Endothelial cell of umbilical vein (primary cell): ENCODE measurements at regions not wholly inside any gene's neighbourhood (a gene's known extent, or its start where the extent isn't known, plus 50 kb on each side); places are given as distances from the start of the nearest gene placed in this dataset.

Experiments used
- BruUV-seq: library from RNA; stranded (reverse); fragments of 400-500 nt; replicated peaks from 2 replicates; lab custom pipeline; 2021; lab: Mats Ljungman, UMichigan
- CTCF ChIA-PET: fragments of 300-600, 350-600 bp; sonication (Branson Sonifier 250); formaldehyde crosslinking; loops from one replicate; lab custom pipeline; 2021; ENCODE audit warnings: antibody characterized with exemption, inconsistent platforms; lab: Charles Lee
- POLR2A ChIA-PET: fragments of 300-600, 350-600 bp; sonication (Branson Sonifier 250); formaldehyde crosslinking; loops from one replicate; lab custom pipeline; 2021; ENCODE audit warnings: antibody characterized with exemption, inconsistent platforms; lab: Charles Lee
- DNase-seq: peaks from one replicate; pipeline ENCODE4 v3.0.0-alpha.2; 2011; ENCODE audit warnings: low read depth, low spot score
- FAIRE-seq: peaks from 2 replicates; lab custom pipeline; 2011; peaks lifted over from hg19 to GRCh38; lab: Jason Lieb, UNC
- H2AFZ ChIP-seq: 2 replicates; pipeline ENCODE4 v1.6.0; 2012; ENCODE audit warnings: low read depth, low read length, control low read depth, inconsistent platforms
- H3K27ac ChIP-seq: 2 replicates; pipeline ENCODE4 v1.5.1; 2011; ENCODE audit warnings: low read depth, mild to moderate bottlenecking, control low read depth, low read length, moderate library complexity; ENCODE audit not compliant: insufficient read depth
- H3K27me3 ChIP-seq, 2 experiments: 2 replicates each; pipeline versions ENCODE4 v1.6.0 to v1.6.1; 2011; ENCODE audit warnings: low read length in 2 of 2, mixed read lengths in 1 of 2; ENCODE audit not compliant: control insufficient read depth in 2 of 2, insufficient read depth in 2 of 2
- H3K36me3 ChIP-seq, 2 experiments: 2 replicates in 1 of 2; 3 replicates in 1 of 2; pipeline ENCODE4 v1.5.1; 2011; ENCODE audit warnings: low read length in 2 of 2, mild to moderate bottlenecking in 1 of 2, moderate library complexity in 1 of 2; ENCODE audit not compliant: control insufficient read depth in 2 of 2, insufficient read depth in 2 of 2; ENCODE audit errors: extremely low read depth in 1 of 2
- H3K4me1 ChIP-seq: 3 replicates; pipeline ENCODE4 v1.5.1; 2011; ENCODE audit warnings: mild to moderate bottlenecking, low read length; ENCODE audit not compliant: control insufficient read depth, insufficient read depth; ENCODE audit errors: extremely low read depth
- H3K4me2 ChIP-seq: 2 replicates; pipeline ENCODE4 v1.6.1; 2011; ENCODE audit warnings: low read length, control low read depth, mixed read lengths; ENCODE audit not compliant: insufficient read depth
- H3K4me3 ChIP-seq, 3 experiments: fragments of 200-600 bp in 1 of 3; sonication (generic), shearing (Covaris generic) in 1 of 3; replicated peaks in 1 of 3; 2 replicates each; pipeline ENCODE4 v1.5.1; 2011 to 2016; ENCODE audit warnings: control low read depth in 3 of 3, low read length in 3 of 3, mild to moderate bottlenecking in 2 of 3, inconsistent platforms in 1 of 3, low read depth in 1 of 3, moderate library complexity in 1 of 3; ENCODE audit not compliant: insufficient read depth in 1 of 3
- H3K79me2 ChIP-seq: 2 replicates; pipeline ENCODE4 v1.6.0; 2012; ENCODE audit warnings: low read length, inconsistent platforms; ENCODE audit not compliant: control insufficient read depth, insufficient read depth
- H3K9ac ChIP-seq: replicated peaks from 2 replicates; pipeline ENCODE3; 2011; ENCODE audit warnings: low read length, control low read depth; ENCODE audit not compliant: insufficient read depth; ENCODE audit errors: extremely low read depth
- H3K9me1 ChIP-seq: replicated peaks from 3 replicates; pipeline ENCODE4 v1.6.0; 2011; ENCODE audit warnings: mild to moderate bottlenecking, low read length; ENCODE audit not compliant: control insufficient read depth, insufficient read depth; ENCODE audit errors: extremely low read depth
- H3K9me3 ChIP-seq: replicated peaks from 2 replicates; pipeline ENCODE4 v1.5.1; 2012; ENCODE audit warnings: low read length, inconsistent platforms; ENCODE audit not compliant: control insufficient read depth, insufficient read depth
- H4K20me1 ChIP-seq: replicated peaks from 2 replicates; pipeline ENCODE3; 2011; ENCODE audit warnings: mild to moderate bottlenecking, low read length; ENCODE audit not compliant: control insufficient read depth, insufficient read depth; ENCODE audit errors: extremely low read depth
- EZH2 ChIP-seq: IDR thresholded peaks from 2 replicates; pipeline ENCODE4 v1.6.1; 2012; ENCODE audit warnings: borderline replicate concordance, low read depth, mild to moderate bottlenecking, moderate library complexity, low read length, inconsistent platforms; ENCODE audit not compliant: severe bottlenecking
- FOS ChIP-seq: IDR thresholded peaks from 2 replicates; pipeline ENCODE4 v1.6.1; 2011; ENCODE audit warnings: mild to moderate bottlenecking, low read length, moderate library complexity, borderline replicate concordance; ENCODE audit not compliant: insufficient read depth
- GATA2 ChIP-seq: IDR thresholded peaks from 2 replicates; pipeline ENCODE4 v1.7.0; 2011; ENCODE audit warnings: low read depth, mild to moderate bottlenecking, moderate library complexity, mixed read lengths, low read length; ENCODE audit not compliant: insufficient read length, insufficient read depth
- JUN ChIP-seq: IDR thresholded peaks from 2 replicates; pipeline ENCODE4 v1.6.1; 2011; ENCODE audit warnings: borderline replicate concordance, low read depth; ENCODE audit not compliant: insufficient read length, insufficient read depth
- POLR2A ChIP-seq: IDR thresholded peaks from 2 replicates; pipeline ENCODE4 v1.6.1; 2012; ENCODE audit warnings: low read depth, mild to moderate bottlenecking, control low read depth, low read length
- dilution Hi-C: fragments of 300-500 bp; cut with MboI; formaldehyde crosslinking; loops from one replicate; pipeline ENCODE4 v1.15.0; 2019; ENCODE audit warnings: low sequenced_read_pairs; ENCODE audit not compliant: extremely low pct_ligation_motif_present
- intact Hi-C: fragments of 100-400 bp; cut with micrococcal nuclease; formaldehyde crosslinking; loops from one replicate; pipeline ENCODE4 v1.10.0; 2022
- TF ChIP-seq, protein P1 (sequence below), 2 donors: IDR thresholded peaks; 1 replicate in 1 of 2; 2 replicates in 1 of 2; pipeline ENCODE4 v1.5.1; 2011; ENCODE audit warnings: low read length in 2 of 2, mild to moderate bottlenecking in 2 of 2, moderate library complexity in 2 of 2, control low read depth in 1 of 2, inconsistent platforms in 1 of 2, low read depth in 1 of 2; ENCODE audit not compliant: insufficient read depth in 1 of 2; ENCODE audit errors: extremely low read depth in 1 of 2
- TF ChIP-seq, protein P2 (sequence below): IDR thresholded peaks from 2 replicates; pipeline ENCODE4 v1.6.1; 2011; ENCODE audit not compliant: insufficient read depth, insufficient read length

DNA sequence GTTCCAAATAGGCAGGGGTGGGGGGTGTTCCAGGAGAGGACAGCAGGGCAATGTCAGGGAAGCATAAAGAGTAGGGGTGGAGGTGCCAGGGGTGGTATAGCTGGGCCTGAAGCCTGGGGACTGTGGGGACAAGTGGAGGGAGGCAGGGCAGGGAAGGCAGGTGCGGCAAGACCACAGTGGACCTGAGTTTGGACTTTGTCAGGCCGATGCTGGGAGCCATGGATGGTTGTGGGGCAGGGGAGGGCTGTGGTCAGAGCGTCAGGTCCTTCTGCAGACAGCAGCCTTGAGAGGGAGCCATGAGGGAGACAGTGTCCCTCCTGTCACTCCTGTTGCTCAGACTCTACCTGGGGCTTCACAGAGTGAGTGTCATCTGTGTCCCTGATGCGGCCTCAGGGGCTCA is 320.3 kb downstream of the PTPRU start:
- no TSS peak for BruUV-seq
- FAIRE-seq = no peak
- POLR2A ChIA-PET = no interaction called here

More for the DNA sequence above, 320.3 kb downstream of the PTPRU start:
- no peaks in the 10 kb centered on the region for H3K27me3 ChIP-seq
- H3K9ac ChIP-seq = no peak overlapping the region
- H3K9me1 ChIP-seq = no peaks in the 10 kb centered on the region
- no peaks in the 10 kb centered on the region for H3K4me1 ChIP-seq
- CTCF ChIA-PET = no interaction called here
- no peak overlapping the region for H2AFZ ChIP-seq
- H3K79me2 ChIP-seq = no peaks in the 10 kb centered on the region
- no peak overlapping the region for H3K27ac ChIP-seq
- dilution Hi-C loops = no loop called here
- TF ChIP-seq GATA2 (no peak), EZH2 (no peak), JUN (no peak), FOS (no peak), POLR2A (no peak)
- TF ChIP-seq, protein P1, sequence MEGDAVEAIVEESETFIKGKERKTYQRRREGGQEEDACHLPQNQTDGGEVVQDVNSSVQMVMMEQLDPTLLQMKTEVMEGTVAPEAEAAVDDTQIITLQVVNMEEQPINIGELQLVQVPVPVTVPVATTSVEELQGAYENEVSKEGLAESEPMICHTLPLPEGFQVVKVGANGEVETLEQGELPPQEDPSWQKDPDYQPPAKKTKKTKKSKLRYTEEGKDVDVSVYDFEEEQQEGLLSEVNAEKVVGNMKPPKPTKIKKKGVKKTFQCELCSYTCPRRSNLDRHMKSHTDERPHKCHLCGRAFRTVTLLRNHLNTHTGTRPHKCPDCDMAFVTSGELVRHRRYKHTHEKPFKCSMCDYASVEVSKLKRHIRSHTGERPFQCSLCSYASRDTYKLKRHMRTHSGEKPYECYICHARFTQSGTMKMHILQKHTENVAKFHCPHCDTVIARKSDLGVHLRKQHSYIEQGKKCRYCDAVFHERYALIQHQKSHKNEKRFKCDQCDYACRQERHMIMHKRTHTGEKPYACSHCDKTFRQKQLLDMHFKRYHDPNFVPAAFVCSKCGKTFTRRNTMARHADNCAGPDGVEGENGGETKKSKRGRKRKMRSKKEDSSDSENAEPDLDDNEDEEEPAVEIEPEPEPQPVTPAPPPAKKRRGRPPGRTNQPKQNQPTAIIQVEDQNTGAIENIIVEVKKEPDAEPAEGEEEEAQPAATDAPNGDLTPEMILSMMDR (IDR thresholded peaks at IDR 0.05; ENCODE audit: extremely low read depth in 1 of 2, insufficient read depth in 1 of 2, low read depth in 1 of 2, low read length in 2 of 2) = no peak
- TF ChIP-seq, protein P2, sequence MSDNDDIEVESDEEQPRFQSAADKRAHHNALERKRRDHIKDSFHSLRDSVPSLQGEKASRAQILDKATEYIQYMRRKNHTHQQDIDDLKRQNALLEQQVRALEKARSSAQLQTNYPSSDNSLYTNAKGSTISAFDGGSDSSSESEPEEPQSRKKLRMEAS = no peak
- H4K20me1 ChIP-seq = no peaks in the 10 kb centered on the region
- intact Hi-C loops = no loop called here
- H3K36me3 ChIP-seq = no peaks in the 10 kb centered on the region
- H3K4me3 ChIP-seq = no peak overlapping the region
- no peaks in the 10 kb centered on the region for H3K9me3 ChIP-seq
- no peak overlapping the region for H3K4me2 ChIP-seq
- DNase-seq = no peak
